ENCODE measurements at regions not wholly inside any gene's neighbourhood (a gene's known extent, or its start where the extent isn't known, plus 50 kb on each side); places are given as distances from the start of the nearest gene placed in this dataset.

- no peak for TF ChIP-seq RARB (CRISPR knock-in tag; IDR thresholded peaks at IDR 0.05)
- no peak for TF ChIP-seq CTCF (IDR thresholded peaks at IDR 0.05)
- TF ChIP-seq, protein P1, sequence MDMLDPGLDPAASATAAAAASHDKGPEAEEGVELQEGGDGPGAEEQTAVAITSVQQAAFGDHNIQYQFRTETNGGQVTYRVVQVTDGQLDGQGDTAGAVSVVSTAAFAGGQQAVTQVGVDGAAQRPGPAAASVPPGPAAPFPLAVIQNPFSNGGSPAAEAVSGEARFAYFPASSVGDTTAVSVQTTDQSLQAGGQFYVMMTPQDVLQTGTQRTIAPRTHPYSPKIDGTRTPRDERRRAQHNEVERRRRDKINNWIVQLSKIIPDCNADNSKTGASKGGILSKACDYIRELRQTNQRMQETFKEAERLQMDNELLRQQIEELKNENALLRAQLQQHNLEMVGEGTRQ (IDR thresholded peaks at IDR 0.05): no peak
- no peak for TF ChIP-seq MAX (IDR thresholded peaks at IDR 0.05)
- no peak for TF ChIP-seq MAFK (IDR thresholded peaks at IDR 0.05; ENCODE audit: partially characterized antibody)
- TF ChIP-seq POLR2A (IDR thresholded peaks at IDR 0.05; ENCODE audit: low read length): no peak
- TF ChIP-seq RAD21 (conservative IDR thresholded peaks at IDR 0.05 in 1 of 2, IDR thresholded peaks at IDR 0.05 in 1 of 2): no peak
- TF ChIP-seq POLR2AphosphoS2 (conservative IDR thresholded peaks at IDR 0.05; ENCODE audit: low read length): no peak
- TF ChIP-seq, protein P2, sequence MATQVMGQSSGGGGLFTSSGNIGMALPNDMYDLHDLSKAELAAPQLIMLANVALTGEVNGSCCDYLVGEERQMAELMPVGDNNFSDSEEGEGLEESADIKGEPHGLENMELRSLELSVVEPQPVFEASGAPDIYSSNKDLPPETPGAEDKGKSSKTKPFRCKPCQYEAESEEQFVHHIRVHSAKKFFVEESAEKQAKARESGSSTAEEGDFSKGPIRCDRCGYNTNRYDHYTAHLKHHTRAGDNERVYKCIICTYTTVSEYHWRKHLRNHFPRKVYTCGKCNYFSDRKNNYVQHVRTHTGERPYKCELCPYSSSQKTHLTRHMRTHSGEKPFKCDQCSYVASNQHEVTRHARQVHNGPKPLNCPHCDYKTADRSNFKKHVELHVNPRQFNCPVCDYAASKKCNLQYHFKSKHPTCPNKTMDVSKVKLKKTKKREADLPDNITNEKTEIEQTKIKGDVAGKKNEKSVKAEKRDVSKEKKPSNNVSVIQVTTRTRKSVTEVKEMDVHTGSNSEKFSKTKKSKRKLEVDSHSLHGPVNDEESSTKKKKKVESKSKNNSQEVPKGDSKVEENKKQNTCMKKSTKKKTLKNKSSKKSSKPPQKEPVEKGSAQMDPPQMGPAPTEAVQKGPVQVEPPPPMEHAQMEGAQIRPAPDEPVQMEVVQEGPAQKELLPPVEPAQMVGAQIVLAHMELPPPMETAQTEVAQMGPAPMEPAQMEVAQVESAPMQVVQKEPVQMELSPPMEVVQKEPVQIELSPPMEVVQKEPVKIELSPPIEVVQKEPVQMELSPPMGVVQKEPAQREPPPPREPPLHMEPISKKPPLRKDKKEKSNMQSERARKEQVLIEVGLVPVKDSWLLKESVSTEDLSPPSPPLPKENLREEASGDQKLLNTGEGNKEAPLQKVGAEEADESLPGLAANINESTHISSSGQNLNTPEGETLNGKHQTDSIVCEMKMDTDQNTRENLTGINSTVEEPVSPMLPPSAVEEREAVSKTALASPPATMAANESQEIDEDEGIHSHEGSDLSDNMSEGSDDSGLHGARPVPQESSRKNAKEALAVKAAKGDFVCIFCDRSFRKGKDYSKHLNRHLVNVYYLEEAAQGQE (IDR thresholded peaks at IDR 0.05): no peak
- no peak for TF ChIP-seq RNF2 (IDR thresholded peaks at IDR 0.05; ENCODE audit: borderline replicate concordance, low read depth)
- TF ChIP-seq EHF (CRISPR knock-in tag; IDR thresholded peaks at IDR 0.05): no peak
- TF ChIP-seq CEBPB (IDR thresholded peaks at IDR 0.05): no peak
Observed at GRCh38 chr7:25432807-25433206, 204.5 kb upstream of the NPVF start.

Measured in A549 (cell line).